ENCODE measurements at regions not wholly inside any gene's neighbourhood (a gene's known extent, or its start where the extent isn't known, plus 50 kb on each side); places are given as distances from the start of the nearest gene placed in this dataset.

GRCh38 chr17:14744761-14745473 is 444.0 kb downstream of the HS3ST3B1 start:
- H3K4me3 Mint-ChIP-seq (ENCODE audit: unreplicated experiment) = no peak overlapping the region
- no peaks in the 10 kb centered on the region for H3K36me3 Mint-ChIP-seq (ENCODE audit: unreplicated experiment)
- peaks cover 2% of the 10 kb centered on the region for H3K9me3 Mint-ChIP-seq (ENCODE audit: unreplicated experiment)
- no peak for DNase-seq
- H3K27me3 Mint-ChIP-seq (ENCODE audit: unreplicated experiment) = no peaks in the 10 kb centered on the region
- TF ChIP-seq CTCF (IDR thresholded peaks at IDR 0.05; ENCODE audit: partially characterized antibody, unreplicated experiment) = no peak
- H3K4me1 Mint-ChIP-seq (ENCODE audit: low read depth, unreplicated experiment) = peaks cover 20% of the 10 kb centered on the region
- H3K27ac Mint-ChIP-seq (ENCODE audit: unreplicated experiment) = no peak overlapping the region

GRCh38 chr17:14741491-14741890 is 440.6 kb downstream of the HS3ST3B1 start:
- DNase-seq = no peak
- Mint-ChIP-seq H3K36me3 (ENCODE audit: unreplicated experiment) (no peaks in the 10 kb centered on the region), H3K4me3 (ENCODE audit: unreplicated experiment) (peak overlapping the region; percentile 68), H3K9me3 (ENCODE audit: unreplicated experiment) (peaks cover 2% of the 10 kb centered on the region), H3K4me1 (ENCODE audit: low read depth, unreplicated experiment) (peaks cover 31% of the 10 kb centered on the region), H3K27me3 (ENCODE audit: unreplicated experiment) (no peaks in the 10 kb centered on the region), H3K27ac (ENCODE audit: unreplicated experiment) (peak overlapping the region; percentile 62)
- no peak for TF ChIP-seq CTCF (IDR thresholded peaks at IDR 0.05; ENCODE audit: partially characterized antibody, unreplicated experiment)

- peaks cover 4% of the 10 kb centered on the region for H3K36me3 Mint-ChIP-seq (ENCODE audit: unreplicated experiment)
- no peaks in the 10 kb centered on the region for H3K9me3 Mint-ChIP-seq (ENCODE audit: unreplicated experiment)
- H3K4me3 Mint-ChIP-seq (ENCODE audit: unreplicated experiment) = no peak overlapping the region
- no peak for DNase-seq
- H3K27me3 Mint-ChIP-seq (ENCODE audit: unreplicated experiment) = no peaks in the 10 kb centered on the region
- TF ChIP-seq CTCF (IDR thresholded peaks at IDR 0.05; ENCODE audit: partially characterized antibody, unreplicated experiment) = no peak
- H3K4me1 Mint-ChIP-seq (ENCODE audit: low read depth, unreplicated experiment) = peaks cover 31% of the 10 kb centered on the region
- H3K27ac Mint-ChIP-seq (ENCODE audit: unreplicated experiment) = no peak overlapping the region
Observed at GRCh38 chr17:14739656-14740431, 439.0 kb downstream of the HS3ST3B1 start.

GRCh38 chr17:14738652-14738988 is 437.7 kb downstream of the HS3ST3B1 start:
- Mint-ChIP-seq H3K9me3 (ENCODE audit: unreplicated experiment) (no peaks in the 10 kb centered on the region), H3K27me3 (ENCODE audit: unreplicated experiment) (no peaks in the 10 kb centered on the region), H3K4me1 (ENCODE audit: low read depth, unreplicated experiment) (peaks cover 31% of the 10 kb centered on the region), H3K4me3 (ENCODE audit: unreplicated experiment) (no peak overlapping the region), H3K27ac (ENCODE audit: unreplicated experiment) (no peak overlapping the region), H3K36me3 (ENCODE audit: unreplicated experiment) (peaks cover 4% of the 10 kb centered on the region)
- TF ChIP-seq CTCF (IDR thresholded peaks at IDR 0.05; ENCODE audit: partially characterized antibody, unreplicated experiment) = no peak
- DNase-seq = no peak

Data from glutamatergic neuron (in vitro differentiated cells).